ENCODE measurements at regions not wholly inside any gene's neighbourhood (a gene's known extent, or its start where the extent isn't known, plus 50 kb on each side); places are given as distances from the start of the nearest gene placed in this dataset.

DNA sequence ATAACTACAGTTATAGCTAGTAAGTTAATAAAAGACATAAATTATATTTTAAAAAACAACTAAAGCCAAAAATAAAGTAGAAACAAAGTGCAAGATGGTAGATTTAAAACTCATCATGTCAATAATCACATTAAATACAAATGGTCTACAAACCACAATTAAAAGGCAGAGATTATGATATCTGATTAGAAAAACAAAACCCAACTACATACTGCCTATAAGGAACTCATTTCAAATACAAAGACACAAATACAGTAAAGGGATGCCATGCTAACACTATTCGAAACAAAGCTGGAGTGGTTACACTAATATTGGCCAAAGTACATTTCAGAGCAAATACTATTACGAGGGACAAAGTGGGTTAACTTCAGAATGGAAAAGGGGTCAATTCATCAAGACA, 426.5 kb downstream of the SHQ1 start:
- TF ChIP-seq, protein P1, sequence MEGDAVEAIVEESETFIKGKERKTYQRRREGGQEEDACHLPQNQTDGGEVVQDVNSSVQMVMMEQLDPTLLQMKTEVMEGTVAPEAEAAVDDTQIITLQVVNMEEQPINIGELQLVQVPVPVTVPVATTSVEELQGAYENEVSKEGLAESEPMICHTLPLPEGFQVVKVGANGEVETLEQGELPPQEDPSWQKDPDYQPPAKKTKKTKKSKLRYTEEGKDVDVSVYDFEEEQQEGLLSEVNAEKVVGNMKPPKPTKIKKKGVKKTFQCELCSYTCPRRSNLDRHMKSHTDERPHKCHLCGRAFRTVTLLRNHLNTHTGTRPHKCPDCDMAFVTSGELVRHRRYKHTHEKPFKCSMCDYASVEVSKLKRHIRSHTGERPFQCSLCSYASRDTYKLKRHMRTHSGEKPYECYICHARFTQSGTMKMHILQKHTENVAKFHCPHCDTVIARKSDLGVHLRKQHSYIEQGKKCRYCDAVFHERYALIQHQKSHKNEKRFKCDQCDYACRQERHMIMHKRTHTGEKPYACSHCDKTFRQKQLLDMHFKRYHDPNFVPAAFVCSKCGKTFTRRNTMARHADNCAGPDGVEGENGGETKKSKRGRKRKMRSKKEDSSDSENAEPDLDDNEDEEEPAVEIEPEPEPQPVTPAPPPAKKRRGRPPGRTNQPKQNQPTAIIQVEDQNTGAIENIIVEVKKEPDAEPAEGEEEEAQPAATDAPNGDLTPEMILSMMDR (IDR thresholded peaks at IDR 0.05) = no peak
- no peak for TF ChIP-seq POLR2A (IDR thresholded peaks at IDR 0.05)
